WTC11 (cell line): ENCODE measurements at regions not wholly inside any gene's neighbourhood (a gene's known extent, or its start where the extent isn't known, plus 50 kb on each side); places are given as distances from the start of the nearest gene placed in this dataset.

ENCODE experiments used
- ATAC-seq: fragments of 200-7000 bp; cut with Tn5 transposase; 2 replicates; pipeline ENCODE4 v1.10.0; 2021; ENCODE audit warnings: mild to moderate bottlenecking, moderate library complexity
- CTCF ChIA-PET: fragments of 300-600 bp; sonication (Branson Sonifier 250); formaldehyde crosslinking; loops from one replicate; lab custom pipeline; 2021; ENCODE audit warnings: antibody characterized with exemption; lab: Charles Lee
- POLR2A ChIA-PET: fragments of 350-600 bp; sonication (Branson Sonifier 250); formaldehyde crosslinking; loops from one replicate; lab custom pipeline; 2021; ENCODE audit warnings: antibody characterized with exemption; lab: Charles Lee
- DNase-seq: peaks from one replicate; pipeline ENCODE4 v3.0.0; 2021; ENCODE audit warnings: low spot score
- H3K27ac Mint-ChIP-seq: 2 replicates; pipeline ENCODE4 v1.8.0; 2021; ENCODE audit warnings: mixed read lengths
- H3K27me3 Mint-ChIP-seq: 2 replicates; pipeline ENCODE4 v1.8.0; 2021; ENCODE audit warnings: low read depth, mild to moderate bottlenecking, moderate library complexity, mixed read lengths
- H3K36me3 Mint-ChIP-seq: 2 replicates; pipeline ENCODE4 v1.8.0; 2021; ENCODE audit warnings: mixed read lengths
- H3K4me1 Mint-ChIP-seq: 2 replicates; pipeline ENCODE4 v1.8.0; 2022; ENCODE audit warnings: mixed read lengths
- H3K4me3 Mint-ChIP-seq: 2 replicates; pipeline ENCODE4 v1.8.0; 2021; ENCODE audit warnings: mild to moderate bottlenecking, moderate library complexity, mixed read lengths
- H3K9me3 Mint-ChIP-seq: 2 replicates; pipeline ENCODE4 v1.8.0; 2021; ENCODE audit warnings: mixed read lengths
- KAT7 ChIP-seq: sonication (generic); formaldehyde crosslinking; IDR thresholded peaks from 2 replicates; pipeline ENCODE4 v1.8.1; 2023; ENCODE audit warnings: missing genetic modification reagents, mild to moderate bottlenecking, borderline replicate concordance
- MLX ChIP-seq: sonication (generic); formaldehyde crosslinking; IDR thresholded peaks from 2 replicates; pipeline ENCODE4 v1.8.1; 2023; ENCODE audit warnings: mild to moderate bottlenecking, missing genetic modification reagents, moderate library complexity
- MYBL2 ChIP-seq: sonication (generic); formaldehyde crosslinking; IDR thresholded peaks from 2 replicates; pipeline ENCODE4 v1.8.1; 2023; ENCODE audit warnings: mild to moderate bottlenecking, moderate library complexity, missing genetic modification reagents
- SP1 ChIP-seq: sonication (generic); formaldehyde crosslinking; conservative IDR thresholded peaks from 2 replicates; pipeline ENCODE4 v1.8.1; 2022; ENCODE audit warnings: missing genetic modification reagents
- ZBTB21 ChIP-seq: sonication (generic); formaldehyde crosslinking; IDR thresholded peaks from 2 replicates; pipeline ENCODE4 v1.8.1; 2023; ENCODE audit warnings: mild to moderate bottlenecking, missing genetic modification reagents, borderline replicate concordance
- ZNF219 ChIP-seq: sonication (generic); formaldehyde crosslinking; IDR thresholded peaks from 2 replicates; pipeline ENCODE4 v1.8.0; 2023; ENCODE audit warnings: missing genetic modification reagents, mild to moderate bottlenecking, borderline replicate concordance
- TF ChIP-seq, protein P1 (sequence below): sonication (generic); formaldehyde crosslinking; conservative IDR thresholded peaks from 2 replicates; pipeline ENCODE4 v1.8.1; 2023; ENCODE audit warnings: mild to moderate bottlenecking, low read depth, missing genetic modification reagents, moderate library complexity
- TF ChIP-seq, protein P2 (sequence below): sonication (generic); formaldehyde crosslinking; IDR thresholded peaks from 2 replicates; pipeline ENCODE4 v1.8.1; 2022; ENCODE audit warnings: mild to moderate bottlenecking, missing genetic modification reagents, moderate library complexity, borderline replicate concordance

GRCh38 chr2:8630676-8631464, 51.0 kb upstream of the ID2 start (continued):
- TF ChIP-seq, protein P1, sequence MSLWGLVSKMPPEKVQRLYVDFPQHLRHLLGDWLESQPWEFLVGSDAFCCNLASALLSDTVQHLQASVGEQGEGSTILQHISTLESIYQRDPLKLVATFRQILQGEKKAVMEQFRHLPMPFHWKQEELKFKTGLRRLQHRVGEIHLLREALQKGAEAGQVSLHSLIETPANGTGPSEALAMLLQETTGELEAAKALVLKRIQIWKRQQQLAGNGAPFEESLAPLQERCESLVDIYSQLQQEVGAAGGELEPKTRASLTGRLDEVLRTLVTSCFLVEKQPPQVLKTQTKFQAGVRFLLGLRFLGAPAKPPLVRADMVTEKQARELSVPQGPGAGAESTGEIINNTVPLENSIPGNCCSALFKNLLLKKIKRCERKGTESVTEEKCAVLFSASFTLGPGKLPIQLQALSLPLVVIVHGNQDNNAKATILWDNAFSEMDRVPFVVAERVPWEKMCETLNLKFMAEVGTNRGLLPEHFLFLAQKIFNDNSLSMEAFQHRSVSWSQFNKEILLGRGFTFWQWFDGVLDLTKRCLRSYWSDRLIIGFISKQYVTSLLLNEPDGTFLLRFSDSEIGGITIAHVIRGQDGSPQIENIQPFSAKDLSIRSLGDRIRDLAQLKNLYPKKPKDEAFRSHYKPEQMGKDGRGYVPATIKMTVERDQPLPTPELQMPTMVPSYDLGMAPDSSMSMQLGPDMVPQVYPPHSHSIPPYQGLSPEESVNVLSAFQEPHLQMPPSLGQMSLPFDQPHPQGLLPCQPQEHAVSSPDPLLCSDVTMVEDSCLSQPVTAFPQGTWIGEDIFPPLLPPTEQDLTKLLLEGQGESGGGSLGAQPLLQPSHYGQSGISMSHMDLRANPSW (CRISPR knock-in tag): no peak
- TF ChIP-seq ZNF219 (CRISPR knock-in tag): no peak
- no peak for TF ChIP-seq KAT7 (CRISPR knock-in tag)
- TF ChIP-seq SP1 (CRISPR knock-in tag): no peak

DNA sequence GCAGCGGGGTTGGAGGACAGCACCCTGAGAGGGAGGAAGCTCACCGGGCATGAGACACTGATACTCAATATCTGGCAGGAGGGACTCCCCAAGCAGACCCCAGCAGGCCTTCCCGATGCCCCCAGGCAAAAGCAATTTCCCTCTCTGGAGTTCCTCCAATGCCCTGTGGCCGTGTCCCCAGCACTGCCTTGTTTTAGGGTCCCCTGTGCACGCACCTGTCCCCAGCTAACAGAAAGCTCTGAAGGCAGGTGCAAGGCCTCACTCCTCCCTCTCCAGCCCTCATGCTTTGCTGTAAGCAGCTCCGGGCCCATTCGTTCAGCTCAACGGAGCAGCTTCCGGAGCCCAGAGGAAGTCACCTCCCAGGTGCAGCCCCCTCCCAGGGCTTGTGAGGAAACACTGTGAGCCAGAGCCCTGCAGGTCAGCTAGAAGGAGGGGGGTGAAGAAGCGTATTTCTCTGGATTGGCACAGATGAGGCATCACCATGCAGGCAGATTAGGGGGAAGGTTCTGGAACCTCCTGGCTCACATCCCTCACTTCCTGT, 50.3 kb upstream of the ID2 start:
- CTCF ChIA-PET: interaction anchor here (1.1 kb wide), 1 partner anchor 62 kb away, joined by 3 read pairs; no protein-coding TSS in a partner anchor
- Mint-ChIP-seq H3K4me3 (no peak overlapping the region), H3K9me3 (no peaks in the 10 kb centered on the region), H3K4me1 (peaks cover 15% of the 10 kb centered on the region), H3K27me3 (peaks cover 2% of the 10 kb centered on the region; the same call in 1 of the 2 replicates), H3K27ac (no peak overlapping the region), H3K36me3 (no peaks in the 10 kb centered on the region)
- ATAC-seq (no peak), DNase-seq (no peak)
- POLR2A ChIA-PET: interaction anchor here (1.0 kb wide), 1 partner anchor 50 kb away, joined by 3 read pairs; the partner anchor contains the start of gene ID2
- TF ChIP-seq SP1 (CRISPR knock-in tag) (no peak), MYBL2 (CRISPR knock-in tag) (no peak), ZBTB21 (CRISPR knock-in tag) (no peak), MLX (CRISPR knock-in tag) (no peak)
- TF ChIP-seq, protein P2, sequence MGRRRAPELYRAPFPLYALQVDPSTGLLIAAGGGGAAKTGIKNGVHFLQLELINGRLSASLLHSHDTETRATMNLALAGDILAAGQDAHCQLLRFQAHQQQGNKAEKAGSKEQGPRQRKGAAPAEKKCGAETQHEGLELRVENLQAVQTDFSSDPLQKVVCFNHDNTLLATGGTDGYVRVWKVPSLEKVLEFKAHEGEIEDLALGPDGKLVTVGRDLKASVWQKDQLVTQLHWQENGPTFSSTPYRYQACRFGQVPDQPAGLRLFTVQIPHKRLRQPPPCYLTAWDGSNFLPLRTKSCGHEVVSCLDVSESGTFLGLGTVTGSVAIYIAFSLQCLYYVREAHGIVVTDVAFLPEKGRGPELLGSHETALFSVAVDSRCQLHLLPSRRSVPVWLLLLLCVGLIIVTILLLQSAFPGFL (CRISPR knock-in tag): no peak
